Endothelial cell of hepatic sinusoid (primary cell): ENCODE measurements at regions not wholly inside any gene's neighbourhood (a gene's known extent, or its start where the extent isn't known, plus 50 kb on each side); places are given as distances from the start of the nearest gene placed in this dataset.

ENCODE experiments used
- in situ Hi-C: cut with HindIII; loops from 2 replicates; pipeline ENCODE4 v1.10.0; 2017; ENCODE audit warnings: low sequenced_read_pairs

- in situ Hi-C loops, result no loop called here
Observed at GRCh38 chr4:44071959-44072955, 376.4 kb downstream of the KCTD8 start.

DNA sequence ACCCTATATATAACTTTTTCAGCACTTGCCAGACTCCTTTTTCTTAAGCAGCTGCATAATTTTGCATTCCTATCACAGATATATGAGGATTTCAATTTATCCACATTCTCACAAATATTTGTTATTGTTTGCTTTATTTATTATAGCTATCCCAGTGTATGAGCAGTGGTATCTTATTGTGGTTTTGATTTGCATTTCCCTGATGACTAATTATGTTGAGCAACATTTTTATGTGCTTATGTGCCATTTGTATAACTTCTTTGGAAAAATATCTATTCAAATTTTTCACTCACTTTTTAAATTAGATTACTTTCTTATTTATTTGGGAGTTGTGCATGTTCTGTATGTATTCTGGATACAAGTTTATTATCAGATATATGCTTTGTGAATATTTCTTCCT is 361.9 kb downstream of the KCTD8 start:
- in situ Hi-C loops, result loop anchor here (5.0 kb wide), 1 partner anchor 56 kb away; no protein-coding TSS in a partner anchor

GRCh38 chr4:44093390-44093789 is 355.2 kb downstream of the KCTD8 start:
- in situ Hi-C loops, result no loop called here

- in situ Hi-C loops, result no loop called here
Observed at GRCh38 chr4:44098973-44099372, 349.6 kb downstream of the KCTD8 start.

- in situ Hi-C loops, result no loop called here
Observed at GRCh38 chr4:44100456-44100855, 348.2 kb downstream of the KCTD8 start.

DNA sequence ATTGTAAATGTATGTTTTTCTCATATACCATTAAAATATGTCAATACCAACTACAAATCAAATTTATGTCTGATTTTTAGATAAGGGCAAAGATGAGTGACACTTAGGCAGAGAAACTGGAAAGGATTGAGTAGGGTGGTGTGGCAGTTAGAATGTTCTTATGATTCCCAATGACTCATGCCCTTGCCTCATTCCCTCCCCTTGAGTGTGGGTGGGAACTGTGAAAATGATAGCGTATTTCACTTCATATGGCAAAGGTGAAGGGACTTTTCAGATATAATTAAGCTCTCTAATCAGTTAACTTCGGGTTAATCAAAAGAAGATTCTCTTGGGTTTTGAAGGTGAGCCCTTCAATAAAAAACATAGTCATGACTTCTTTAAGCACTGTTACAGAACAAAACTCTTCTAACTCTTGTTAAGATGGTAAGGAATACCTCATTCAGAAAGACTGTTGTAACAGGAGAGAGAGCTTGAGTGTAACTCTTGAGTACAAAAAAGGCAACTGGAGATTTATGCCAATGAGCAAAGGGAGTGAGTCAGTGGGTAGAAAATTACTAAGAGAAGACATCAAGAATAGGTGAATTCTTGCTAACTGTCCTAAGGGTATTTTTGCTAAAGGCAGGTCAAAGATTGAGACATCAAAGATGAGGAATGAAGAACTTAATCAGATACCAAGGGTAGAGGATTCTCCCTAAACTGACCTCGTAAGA is 329.5 kb downstream of the KCTD8 start:
- in situ Hi-C loops, result no loop called here

- in situ Hi-C loops, result no loop called here
Observed at GRCh38 chr4:44120646-44121045, 328.0 kb downstream of the KCTD8 start.

GRCh38 chr4:44121210-44121609 is 327.4 kb downstream of the KCTD8 start:
- in situ Hi-C loops, result no loop called here
